Nephron progenitor cell (in vitro differentiated cells): ENCODE measurements at regions not wholly inside any gene's neighbourhood (a gene's known extent, or its start where the extent isn't known, plus 50 kb on each side); places are given as distances from the start of the nearest gene placed in this dataset.

Source experiments
- DNase-seq: peaks from one replicate; pipeline ENCODE4 v3.0.0; 2021
- H3K27ac Mint-ChIP-seq: 2 replicates; pipeline ENCODE4 v1.8.0; 2021; ENCODE audit warnings: mild to moderate bottlenecking, moderate library complexity, mixed read lengths
- H3K27me3 Mint-ChIP-seq: 2 replicates; pipeline ENCODE4 v1.8.0; 2021; ENCODE audit warnings: mild to moderate bottlenecking, low read depth, mixed read lengths; ENCODE audit not compliant: poor library complexity
- H3K36me3 Mint-ChIP-seq: 2 replicates; pipeline ENCODE4 v1.8.0; 2021; ENCODE audit warnings: low read depth, mixed read lengths
- H3K4me1 Mint-ChIP-seq: 2 replicates; pipeline ENCODE4 v1.8.0; 2021; ENCODE audit warnings: mixed read lengths
- H3K4me3 Mint-ChIP-seq: 2 replicates; pipeline ENCODE4 v1.8.0; 2021; ENCODE audit warnings: mild to moderate bottlenecking, moderate library complexity, mixed read lengths
- H3K9me3 Mint-ChIP-seq: 2 replicates; pipeline ENCODE4 v1.8.0; 2021; ENCODE audit warnings: mild to moderate bottlenecking, moderate library complexity, mixed read lengths
- TF ChIP-seq, protein P1 (sequence below): fragments of 200-600 bp; sonication (generic); IDR thresholded peaks from 2 replicates; pipeline ENCODE4 v1.5.0; 2021; ENCODE audit warnings: antibody characterized with exemption

DNA sequence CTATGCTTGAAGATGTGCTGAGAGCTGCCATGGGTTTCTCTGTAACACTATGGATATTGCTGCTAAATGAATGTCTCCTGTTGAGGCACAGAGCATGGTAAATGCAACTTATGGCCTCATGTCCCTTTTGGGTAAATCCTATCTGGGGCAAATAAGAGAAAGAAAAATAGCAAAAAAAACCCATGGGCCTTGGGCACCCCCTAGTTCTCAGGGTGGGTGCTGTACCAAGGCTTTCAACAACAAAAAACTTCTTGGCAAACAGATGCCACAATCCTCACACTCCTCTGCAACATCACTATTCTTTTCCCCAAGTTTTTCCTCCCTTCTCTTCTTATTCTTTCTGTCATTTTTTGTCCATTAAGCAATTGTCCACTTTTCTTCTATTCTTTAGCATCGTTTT lies 340.1 kb upstream of the ROBO2 start:
- H3K36me3 Mint-ChIP-seq = no peaks in the 10 kb centered on the region
- peaks cover 20% of the 10 kb centered on the region for H3K4me1 Mint-ChIP-seq
- no peaks in the 10 kb centered on the region for H3K27me3 Mint-ChIP-seq
- no peak overlapping the region for H3K4me3 Mint-ChIP-seq
- H3K27ac Mint-ChIP-seq = no peak overlapping the region
- H3K9me3 Mint-ChIP-seq = no peaks in the 10 kb centered on the region
- no peak for DNase-seq
- TF ChIP-seq, protein P1, sequence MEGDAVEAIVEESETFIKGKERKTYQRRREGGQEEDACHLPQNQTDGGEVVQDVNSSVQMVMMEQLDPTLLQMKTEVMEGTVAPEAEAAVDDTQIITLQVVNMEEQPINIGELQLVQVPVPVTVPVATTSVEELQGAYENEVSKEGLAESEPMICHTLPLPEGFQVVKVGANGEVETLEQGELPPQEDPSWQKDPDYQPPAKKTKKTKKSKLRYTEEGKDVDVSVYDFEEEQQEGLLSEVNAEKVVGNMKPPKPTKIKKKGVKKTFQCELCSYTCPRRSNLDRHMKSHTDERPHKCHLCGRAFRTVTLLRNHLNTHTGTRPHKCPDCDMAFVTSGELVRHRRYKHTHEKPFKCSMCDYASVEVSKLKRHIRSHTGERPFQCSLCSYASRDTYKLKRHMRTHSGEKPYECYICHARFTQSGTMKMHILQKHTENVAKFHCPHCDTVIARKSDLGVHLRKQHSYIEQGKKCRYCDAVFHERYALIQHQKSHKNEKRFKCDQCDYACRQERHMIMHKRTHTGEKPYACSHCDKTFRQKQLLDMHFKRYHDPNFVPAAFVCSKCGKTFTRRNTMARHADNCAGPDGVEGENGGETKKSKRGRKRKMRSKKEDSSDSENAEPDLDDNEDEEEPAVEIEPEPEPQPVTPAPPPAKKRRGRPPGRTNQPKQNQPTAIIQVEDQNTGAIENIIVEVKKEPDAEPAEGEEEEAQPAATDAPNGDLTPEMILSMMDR = no peak

DNA sequence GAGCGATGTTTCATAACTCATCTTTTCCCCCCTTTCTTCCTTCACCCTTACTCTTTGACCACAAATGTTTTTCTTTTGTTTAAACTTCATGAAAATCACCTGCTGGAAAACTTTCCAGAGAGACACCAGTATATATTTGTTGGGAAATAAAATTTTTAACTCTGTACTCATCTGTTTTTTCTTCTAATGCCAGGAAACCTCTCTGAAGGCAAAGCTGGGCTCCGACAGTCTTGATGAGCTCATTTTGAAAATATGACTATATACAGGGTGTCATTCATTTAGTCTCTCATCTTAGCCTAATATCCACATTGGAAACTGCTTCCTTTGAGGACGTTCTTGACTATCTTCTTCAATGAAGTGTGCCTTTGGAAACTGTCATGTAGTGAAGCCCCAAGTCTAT lies 339.6 kb upstream of the ROBO2 start:
- no peaks in the 10 kb centered on the region for H3K27me3 Mint-ChIP-seq
- H3K9me3 Mint-ChIP-seq = no peaks in the 10 kb centered on the region
- H3K4me1 Mint-ChIP-seq = peaks cover 20% of the 10 kb centered on the region
- no peak for DNase-seq
- H3K4me3 Mint-ChIP-seq = no peak overlapping the region
- no peak overlapping the region for H3K27ac Mint-ChIP-seq
- H3K36me3 Mint-ChIP-seq = no peaks in the 10 kb centered on the region
- TF ChIP-seq, protein P1 = no peak

DNA sequence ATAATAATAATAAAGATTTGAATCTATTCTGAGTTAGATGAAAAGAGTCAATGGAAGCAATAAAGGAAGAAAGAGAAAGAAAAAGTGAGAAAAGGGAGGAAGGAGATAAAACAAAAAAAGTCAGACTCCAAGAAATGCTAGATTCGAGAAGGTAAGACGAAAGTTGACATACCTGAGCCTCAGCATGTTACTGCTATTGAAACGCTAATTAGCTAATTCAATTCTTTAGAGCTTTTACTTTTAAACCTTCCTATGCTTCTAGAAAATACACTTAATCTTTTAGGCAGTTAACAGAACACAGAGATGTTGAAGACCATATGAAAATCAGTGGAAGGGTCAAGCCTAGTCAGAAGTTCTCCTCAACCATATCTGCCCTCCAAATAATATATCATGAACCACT lies 337.2 kb upstream of the ROBO2 start:
- DNase-seq = no peak
- Mint-ChIP-seq H3K9me3 (no peaks in the 10 kb centered on the region), H3K36me3 (no peaks in the 10 kb centered on the region), H3K4me3 (no peak overlapping the region), H3K27ac (no peak overlapping the region), H3K4me1 (peaks cover 20% of the 10 kb centered on the region), H3K27me3 (no peaks in the 10 kb centered on the region)
- TF ChIP-seq, protein P1 = no peak

DNA sequence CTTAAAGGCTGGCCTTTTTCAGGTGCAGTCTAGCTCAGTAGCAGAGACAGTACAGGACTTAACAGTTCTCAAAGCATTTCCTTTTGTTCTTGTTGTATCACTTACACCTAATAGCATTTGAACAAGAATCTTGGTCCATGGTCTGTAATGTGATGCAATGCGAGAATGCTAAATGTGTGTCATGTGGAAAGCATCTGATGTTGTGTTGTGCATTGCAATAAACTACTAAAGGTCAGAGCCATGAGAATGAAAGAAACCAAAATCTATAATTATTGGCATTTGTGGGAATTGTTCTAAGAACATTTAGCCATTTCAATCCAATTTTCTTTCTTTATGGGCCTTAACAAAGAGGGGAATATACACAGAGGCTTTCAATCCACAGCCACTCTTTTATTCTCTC lies 324.5 kb upstream of the ROBO2 start:
- no peaks in the 10 kb centered on the region for H3K9me3 Mint-ChIP-seq
- peaks cover 3% of the 10 kb centered on the region for H3K27me3 Mint-ChIP-seq
- no peaks in the 10 kb centered on the region for H3K4me1 Mint-ChIP-seq
- no peak overlapping the region for H3K27ac Mint-ChIP-seq
- DNase-seq = no peak
- no peaks in the 10 kb centered on the region for H3K36me3 Mint-ChIP-seq
- H3K4me3 Mint-ChIP-seq = no peak overlapping the region
- TF ChIP-seq, protein P1 = no peak

DNA sequence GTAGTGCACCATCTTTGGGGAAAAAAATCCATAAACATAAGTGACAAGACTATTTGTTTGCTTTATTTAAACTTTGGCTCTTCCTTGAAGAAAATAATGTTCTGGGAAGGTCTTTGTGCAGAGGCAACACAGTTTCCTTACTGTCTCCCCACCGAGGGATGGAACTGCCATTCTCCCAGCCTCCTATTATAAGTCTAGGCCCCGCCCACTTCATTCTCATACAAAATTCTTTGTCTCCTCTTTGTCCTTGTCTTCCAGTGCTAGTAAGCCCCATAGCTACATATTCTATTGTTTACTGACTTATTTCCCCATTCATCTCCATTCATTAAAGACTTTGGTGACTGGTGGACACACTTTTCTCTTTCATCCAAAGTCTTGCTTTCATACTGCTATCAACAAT lies 316.5 kb upstream of the ROBO2 start:
- no peaks in the 10 kb centered on the region for H3K36me3 Mint-ChIP-seq
- TF ChIP-seq, protein P1 = no peak
- H3K27ac Mint-ChIP-seq = no peak overlapping the region
- DNase-seq = no peak
- H3K4me1 Mint-ChIP-seq = peaks cover 24% of the 10 kb centered on the region
- H3K27me3 Mint-ChIP-seq = no peaks in the 10 kb centered on the region
- H3K4me3 Mint-ChIP-seq = no peak overlapping the region
- no peaks in the 10 kb centered on the region for H3K9me3 Mint-ChIP-seq

DNA sequence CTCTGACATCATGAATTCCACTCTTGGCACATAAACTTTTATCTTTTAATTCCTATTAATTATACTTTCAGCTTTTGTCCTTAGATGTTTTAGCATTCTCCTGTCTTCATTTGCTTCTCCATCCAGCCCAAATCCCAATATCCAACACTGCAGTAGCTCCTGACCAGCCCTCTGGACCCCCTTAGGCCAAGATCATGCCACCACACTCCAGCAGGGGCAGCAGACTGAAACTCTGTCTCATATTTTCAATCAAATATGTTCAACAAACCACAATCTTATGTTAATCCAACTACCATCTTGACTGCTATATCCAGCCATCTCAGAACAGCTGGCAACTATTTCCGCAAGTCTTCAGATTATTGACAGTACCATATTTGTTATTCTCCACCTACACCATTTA lies 315.8 kb upstream of the ROBO2 start:
- Mint-ChIP-seq H3K27ac (no peak overlapping the region), H3K9me3 (no peaks in the 10 kb centered on the region), H3K36me3 (no peaks in the 10 kb centered on the region), H3K4me1 (peaks cover 24% of the 10 kb centered on the region), H3K4me3 (no peak overlapping the region), H3K27me3 (no peaks in the 10 kb centered on the region)
- no peak for DNase-seq
- TF ChIP-seq, protein P1 = peak; percentile 13
